ENCODE measurements at regions not wholly inside any gene's neighbourhood (a gene's known extent, or its start where the extent isn't known, plus 50 kb on each side); places are given as distances from the start of the nearest gene placed in this dataset.

DNA sequence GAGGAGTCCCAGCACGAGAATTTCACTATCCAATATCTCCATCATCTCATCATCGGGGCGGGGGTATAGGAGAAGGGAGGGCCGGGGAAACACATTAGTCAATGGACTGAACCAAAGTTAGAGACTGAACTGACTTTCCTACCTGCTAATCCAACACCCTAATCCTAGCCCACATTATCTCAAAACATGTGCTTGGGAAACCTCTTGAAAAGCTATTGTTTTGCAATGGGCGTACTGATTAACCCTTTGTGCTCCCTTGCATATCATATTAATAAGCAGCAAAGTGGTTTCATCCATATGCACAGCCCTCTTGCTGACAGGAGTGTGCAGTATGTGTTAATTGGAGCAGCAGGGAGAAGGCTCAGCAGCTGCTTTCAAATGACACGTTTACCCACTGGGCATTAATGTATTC is 125.7 kb upstream of the GRIP1 start:
- H3K4me3 ChIP-seq = no peak overlapping the region
- TF ChIP-seq POLR2A (IDR thresholded peaks at IDR 0.05) = no peak
- TF ChIP-seq, protein P1, sequence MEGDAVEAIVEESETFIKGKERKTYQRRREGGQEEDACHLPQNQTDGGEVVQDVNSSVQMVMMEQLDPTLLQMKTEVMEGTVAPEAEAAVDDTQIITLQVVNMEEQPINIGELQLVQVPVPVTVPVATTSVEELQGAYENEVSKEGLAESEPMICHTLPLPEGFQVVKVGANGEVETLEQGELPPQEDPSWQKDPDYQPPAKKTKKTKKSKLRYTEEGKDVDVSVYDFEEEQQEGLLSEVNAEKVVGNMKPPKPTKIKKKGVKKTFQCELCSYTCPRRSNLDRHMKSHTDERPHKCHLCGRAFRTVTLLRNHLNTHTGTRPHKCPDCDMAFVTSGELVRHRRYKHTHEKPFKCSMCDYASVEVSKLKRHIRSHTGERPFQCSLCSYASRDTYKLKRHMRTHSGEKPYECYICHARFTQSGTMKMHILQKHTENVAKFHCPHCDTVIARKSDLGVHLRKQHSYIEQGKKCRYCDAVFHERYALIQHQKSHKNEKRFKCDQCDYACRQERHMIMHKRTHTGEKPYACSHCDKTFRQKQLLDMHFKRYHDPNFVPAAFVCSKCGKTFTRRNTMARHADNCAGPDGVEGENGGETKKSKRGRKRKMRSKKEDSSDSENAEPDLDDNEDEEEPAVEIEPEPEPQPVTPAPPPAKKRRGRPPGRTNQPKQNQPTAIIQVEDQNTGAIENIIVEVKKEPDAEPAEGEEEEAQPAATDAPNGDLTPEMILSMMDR (IDR thresholded peaks at IDR 0.05) = no peak
- 62 to 68% methylated on average over 6 of the region's 6 CpGs for WGBS, 2 donors
- no peaks in the 10 kb centered on the region for H3K36me3 ChIP-seq (ENCODE audit: low read depth, missing control alignments)
- no peaks in the 10 kb centered on the region for H3K4me1 ChIP-seq
- H3K27me3 ChIP-seq = no peaks in the 10 kb centered on the region
- H3K9me3 ChIP-seq = no peaks in the 10 kb centered on the region
- H3K27ac ChIP-seq = no peak overlapping the region
- no peak for DNase-seq
- intact Hi-C loops (cut with DNase I; ENCODE audit: low total_unique reads) = no loop called here

- H3K9me3 ChIP-seq = no peaks in the 10 kb centered on the region
- TF ChIP-seq, protein P1 (IDR thresholded peaks at IDR 0.05) = no peak
- no peak for TF ChIP-seq POLR2A (IDR thresholded peaks at IDR 0.05)
- no peak overlapping the region for H3K27ac ChIP-seq
- H3K4me3 ChIP-seq = no peak overlapping the region
- H3K4me1 ChIP-seq = no peaks in the 10 kb centered on the region
- no peaks in the 10 kb centered on the region for H3K36me3 ChIP-seq (ENCODE audit: low read depth, missing control alignments)
- DNase-seq = no peak
- 57 to 58% methylated on average over 1 of the region's 1 CpG for WGBS, 2 donors
- intact Hi-C loops (cut with DNase I; ENCODE audit: low total_unique reads) = no loop called here
- H3K27me3 ChIP-seq = no peaks in the 10 kb centered on the region
Measured at GRCh38 chr12:66808606-66809005, 129.7 kb upstream of the GRIP1 start.

- 79 to 81% methylated on average over 2 of the region's 2 CpGs for WGBS, 2 donors
- intact Hi-C loops (cut with DNase I; ENCODE audit: low total_unique reads) = no loop called here
- no peak for DNase-seq
- Histone ChIP-seq H3K4me3 (no peak overlapping the region), H3K9me3 (no peaks in the 10 kb centered on the region), H3K27me3 (no peaks in the 10 kb centered on the region), H3K4me1 (no peaks in the 10 kb centered on the region), H3K27ac (no peak overlapping the region), H3K36me3 (ENCODE audit: low read depth, missing control alignments) (no peaks in the 10 kb centered on the region)
- no peak for TF ChIP-seq POLR2A (IDR thresholded peaks at IDR 0.05)
- TF ChIP-seq, protein P1 (IDR thresholded peaks at IDR 0.05) = no peak
Measured at GRCh38 chr12:66813137-66813892, 134.4 kb upstream of the GRIP1 start.

DNA sequence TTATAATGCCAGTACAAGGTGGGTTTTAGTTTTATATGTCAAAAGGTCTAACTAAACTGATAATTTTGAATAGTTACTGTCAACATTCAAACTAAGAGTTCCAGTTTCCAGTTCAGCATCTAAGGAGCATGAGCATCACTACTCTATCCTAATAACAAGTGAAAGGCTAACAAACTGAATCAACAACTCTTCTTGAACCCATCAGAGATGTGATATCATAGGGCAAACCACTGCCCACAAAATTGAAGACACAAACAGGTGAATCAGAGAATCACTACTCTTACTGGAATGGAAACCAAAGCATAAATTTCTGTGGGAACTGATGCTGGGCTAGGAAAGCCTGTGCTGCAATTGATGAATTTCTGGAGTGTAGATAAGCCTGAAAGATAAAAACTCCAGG is 140.7 kb upstream of the GRIP1 start:
- DNase-seq = no peak
- TF ChIP-seq POLR2A (IDR thresholded peaks at IDR 0.05) = no peak
- TF ChIP-seq, protein P1 (IDR thresholded peaks at IDR 0.05) = no peak
- no peaks in the 10 kb centered on the region for H3K4me1 ChIP-seq
- no peak overlapping the region for H3K27ac ChIP-seq
- no peak overlapping the region for H3K4me3 ChIP-seq
- H3K36me3 ChIP-seq (ENCODE audit: low read depth, missing control alignments) = no peaks in the 10 kb centered on the region
- H3K27me3 ChIP-seq = no peaks in the 10 kb centered on the region
- no peaks in the 10 kb centered on the region for H3K9me3 ChIP-seq
- intact Hi-C loops (cut with DNase I; ENCODE audit: low total_unique reads) = no loop called here

DNA sequence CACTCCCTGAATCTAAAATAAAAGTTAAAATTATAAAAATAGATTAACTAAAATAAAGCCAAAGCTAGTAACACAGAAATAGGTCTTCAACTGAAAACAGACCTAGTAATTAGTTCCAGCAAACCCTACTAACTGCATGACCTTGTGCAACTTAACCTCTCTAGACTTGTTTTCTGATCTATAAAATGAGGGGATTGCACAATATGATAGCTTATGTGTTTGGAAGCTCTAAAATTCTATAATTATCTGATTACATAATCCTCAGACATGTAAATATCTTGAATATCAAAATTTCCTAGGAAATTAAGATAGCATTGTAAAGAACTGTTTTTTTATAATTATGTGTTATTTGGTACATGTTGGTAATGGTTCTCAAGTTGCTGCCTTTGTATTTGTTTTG is 144.1 kb upstream of the GRIP1 start:
- Histone ChIP-seq H3K9me3 (no peaks in the 10 kb centered on the region), H3K27me3 (no peaks in the 10 kb centered on the region), H3K36me3 (ENCODE audit: low read depth, missing control alignments) (no peaks in the 10 kb centered on the region), H3K27ac (no peak overlapping the region), H3K4me3 (no peak overlapping the region), H3K4me1 (no peaks in the 10 kb centered on the region)
- TF ChIP-seq, protein P1 (IDR thresholded peaks at IDR 0.05) = no peak
- no peak for TF ChIP-seq POLR2A (IDR thresholded peaks at IDR 0.05)
- intact Hi-C loops (cut with DNase I; ENCODE audit: low total_unique reads) = no loop called here
- DNase-seq = no peak

Data from testis (tissue), 2 donors.